Hepatocyte (in vitro differentiated cells): ENCODE measurements at regions not wholly inside any gene's neighbourhood (a gene's known extent, or its start where the extent isn't known, plus 50 kb on each side); places are given as distances from the start of the nearest gene placed in this dataset.

Experiments
- DNase-seq: peaks from one replicate; pipeline ENCODE4 v3.0.0-alpha.2; 2016; ENCODE audit warnings: low spot score
- H2AFZ ChIP-seq: fragments of 200-600 bp; sonication (generic); 2 replicates; pipeline ENCODE4 v1.6.0; 2016; ENCODE audit warnings: antibody characterized with exemption, mild to moderate bottlenecking
- H3K27ac ChIP-seq: fragments of 200-600 bp; sonication (generic); 2 replicates; pipeline ENCODE4 v1.5.1; 2016; ENCODE audit warnings: mild to moderate bottlenecking
- H3K27me3 ChIP-seq: fragments of 200-600 bp; sonication (generic); 2 replicates; pipeline ENCODE4 v1.6.1; 2016
- H3K36me3 ChIP-seq: fragments of 200-600 bp; sonication (generic); replicated peaks from 2 replicates; pipeline ENCODE4 v1.5.1; 2016; ENCODE audit warnings: low read depth; ENCODE audit not compliant: insufficient read depth
- H3K4me1 ChIP-seq: fragments of 200-600 bp; sonication (generic); 2 replicates; pipeline ENCODE4 v1.5.1; 2016; ENCODE audit warnings: mild to moderate bottlenecking, moderate library complexity; ENCODE audit not compliant: insufficient read depth
- H3K4me2 ChIP-seq: fragments of 200-600 bp; sonication (generic); 2 replicates; pipeline ENCODE4 v1.6.0; 2016
- H3K4me3 ChIP-seq: fragments of 200-600 bp; sonication (generic); 2 replicates; pipeline ENCODE4 v1.5.1; 2016; ENCODE audit warnings: mild to moderate bottlenecking
- H3K79me2 ChIP-seq: fragments of 200-600 bp; sonication (generic); 2 replicates; pipeline ENCODE4 v1.6.0; 2017; ENCODE audit warnings: mild to moderate bottlenecking
- H3K9me2 ChIP-seq: fragments of 200-600 bp; sonication (generic); replicated peaks from 2 replicates; pipeline ENCODE4 v1.6.0; 2017; ENCODE audit warnings: mild to moderate bottlenecking; ENCODE audit not compliant: insufficient read depth
- H3K9me3 ChIP-seq: fragments of 200-600 bp; sonication (generic); 2 replicates; pipeline ENCODE4 v1.5.1; 2016; ENCODE audit warnings: low read depth, mild to moderate bottlenecking
- H4K20me1 ChIP-seq: fragments of 200-600 bp; sonication (generic); 2 replicates; pipeline ENCODE4 v1.6.0; 2016; ENCODE audit warnings: mild to moderate bottlenecking; ENCODE audit not compliant: insufficient read depth, poor library complexity, severe bottlenecking
- CTCF ChIP-seq: fragments of 200-600 bp; sonication (generic); IDR thresholded peaks from 2 replicates; pipeline ENCODE4 v1.5.1; 2016; ENCODE audit warnings: antibody characterized with exemption, mild to moderate bottlenecking; ENCODE audit not compliant: poor library complexity
- EZH2 ChIP-seq: fragments of 200-600 bp; sonication (generic); IDR thresholded peaks from 2 replicates; pipeline ENCODE4 v1.6.1; 2016; ENCODE audit warnings: antibody characterized with exemption, mild to moderate bottlenecking, borderline replicate concordance
- EZH2phosphoT487 ChIP-seq: fragments of 200-600 bp; sonication (generic); IDR thresholded peaks from one replicate; pipeline ENCODE4 v1.6.1; 2018; ENCODE audit warnings: antibody characterized with exemption, mild to moderate bottlenecking, low read depth, moderate library complexity; ENCODE audit not compliant: unreplicated experiment, severe bottlenecking
- WGBS: methylation state at CpG from one replicate; pipeline ENCODE4 v1.1.6; 2016; ENCODE audit warnings: low lambda C conversion rate; ENCODE audit errors: missing lambda C conversion rate; 5-methylcytosine and 5-hydroxymethylcytosine counted together

DNA sequence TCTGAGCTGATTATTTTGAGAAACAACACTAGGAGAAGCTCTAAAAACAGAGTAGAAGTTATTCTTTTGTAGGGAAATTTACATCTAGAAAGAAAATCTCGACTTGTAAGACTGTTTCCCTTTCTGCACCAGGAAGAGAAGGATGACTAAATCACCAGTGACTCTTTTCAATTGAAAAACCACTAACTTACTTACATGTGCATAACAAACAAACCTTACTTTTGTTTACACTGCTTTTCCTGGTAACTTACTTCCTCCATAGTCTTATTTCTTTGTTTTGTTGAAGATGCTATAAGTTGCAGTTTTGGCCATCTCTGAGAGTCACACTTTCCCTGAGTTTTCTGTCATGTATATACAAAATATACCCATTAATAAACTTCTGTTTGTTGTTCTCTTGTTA, 293.6 kb upstream of the FAT4 start:
- WGBS, result 65% methylated on average over 1 of the region's 1 CpG
- DNase-seq, result no peak
- H3K9me3 ChIP-seq, result no peaks in the 10 kb centered on the region
- H3K36me3 ChIP-seq, result no peaks in the 10 kb centered on the region
- H3K79me2 ChIP-seq, result no peaks in the 10 kb centered on the region
- no peaks in the 10 kb centered on the region for H3K4me1 ChIP-seq
- H3K4me3 ChIP-seq, result no peak overlapping the region
- H3K9me2 ChIP-seq, result no peaks in the 10 kb centered on the region
- TF ChIP-seq CTCF (no peak), EZH2phosphoT487 (no peak), EZH2 (no peak)
- no peak overlapping the region for H2AFZ ChIP-seq
- H4K20me1 ChIP-seq, result no peaks in the 10 kb centered on the region
- peak overlapping the region; percentile 29 for H3K27ac ChIP-seq
- no peaks in the 10 kb centered on the region for H3K27me3 ChIP-seq
- no peak overlapping the region for H3K4me2 ChIP-seq

DNA sequence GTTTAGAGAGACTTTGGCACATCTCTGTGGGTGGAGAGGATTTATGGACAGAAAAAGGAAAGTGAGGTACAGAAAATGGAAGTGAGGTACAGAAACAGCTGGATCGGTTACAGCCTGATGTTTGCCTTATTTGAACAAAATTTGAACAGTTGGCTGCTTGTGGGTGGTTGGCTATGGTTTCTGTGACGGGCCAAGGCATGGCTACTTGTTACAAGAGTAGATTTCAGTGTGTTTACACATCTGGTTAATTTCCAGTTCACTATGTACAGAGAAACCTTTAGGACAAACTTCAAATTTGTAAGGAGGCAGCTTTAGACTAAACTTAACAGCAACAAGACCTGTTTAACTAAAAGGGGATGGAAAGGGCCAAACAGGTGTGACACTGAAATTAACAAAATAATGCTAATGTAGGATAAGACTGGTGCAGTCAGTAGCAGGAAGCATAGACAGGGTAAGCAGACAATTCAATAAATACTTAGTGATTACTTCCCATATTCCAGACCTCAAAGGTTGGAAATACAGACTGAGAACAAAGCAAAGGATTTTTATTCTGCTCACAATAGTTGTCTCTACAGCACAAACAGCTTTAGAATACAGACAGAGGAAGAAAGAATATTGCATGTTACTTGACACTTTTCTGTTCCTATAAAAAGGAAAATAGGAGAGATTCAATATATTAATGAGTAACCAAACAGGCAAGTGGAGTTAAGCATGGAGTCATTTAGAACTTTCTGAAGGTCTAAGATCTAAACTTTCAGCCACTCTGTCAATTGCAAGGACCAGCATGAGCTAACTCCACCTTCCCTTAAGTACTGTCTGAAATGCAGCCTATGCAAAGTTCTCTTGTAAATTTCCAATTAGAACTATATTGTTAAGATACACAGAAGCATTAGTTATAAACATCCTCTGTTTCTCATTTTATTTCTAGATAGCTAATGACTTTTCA, 294.4 kb upstream of the FAT4 start:
- TF ChIP-seq EZH2 (no peak), EZH2phosphoT487 (no peak), CTCF (no peak)
- Histone ChIP-seq H4K20me1 (no peaks in the 10 kb centered on the region), H3K9me2 (no peaks in the 10 kb centered on the region), H3K79me2 (no peaks in the 10 kb centered on the region), H3K27me3 (no peaks in the 10 kb centered on the region), H3K9me3 (no peaks in the 10 kb centered on the region), H3K4me2 (no peak overlapping the region), H2AFZ (no peak overlapping the region), H3K4me1 (no peaks in the 10 kb centered on the region), H3K27ac (peak overlapping the region; percentile 29), H3K36me3 (no peaks in the 10 kb centered on the region), H3K4me3 (no peak overlapping the region)
- 79% methylated on average over 2 of the region's 2 CpGs for WGBS
- no peak for DNase-seq

DNA sequence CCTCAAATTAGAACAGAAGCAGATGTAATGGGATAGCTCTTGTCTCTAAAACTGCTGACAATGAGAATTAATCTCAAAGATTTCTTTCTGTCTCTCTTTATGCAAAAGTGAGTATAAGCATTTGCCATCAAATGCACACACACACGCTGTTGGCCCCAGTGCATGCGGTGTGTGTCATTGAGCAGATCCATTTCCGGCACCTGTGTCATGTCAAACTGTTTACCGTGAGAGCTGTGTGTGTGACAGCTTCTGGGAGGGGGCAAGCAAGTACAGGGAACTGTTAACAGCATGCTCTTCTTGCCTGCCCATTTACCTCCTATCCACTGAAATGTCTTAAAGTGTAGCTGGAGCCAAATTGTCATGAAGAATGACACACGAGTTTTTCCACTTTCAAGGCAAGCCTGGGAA, 297.9 kb upstream of the FAT4 start:
- H3K4me2 ChIP-seq, result no peak overlapping the region
- H3K4me1 ChIP-seq, result no peaks in the 10 kb centered on the region
- H3K79me2 ChIP-seq, result no peaks in the 10 kb centered on the region
- WGBS, result 62% methylated on average over 5 of the region's 5 CpGs
- H3K9me3 ChIP-seq, result no peaks in the 10 kb centered on the region
- H4K20me1 ChIP-seq, result no peaks in the 10 kb centered on the region
- no peaks in the 10 kb centered on the region for H3K36me3 ChIP-seq
- H3K27ac ChIP-seq, result no peak overlapping the region
- H3K4me3 ChIP-seq, result no peak overlapping the region
- no peak for DNase-seq
- H3K9me2 ChIP-seq, result no peaks in the 10 kb centered on the region
- no peak overlapping the region for H2AFZ ChIP-seq
- no peaks in the 10 kb centered on the region for H3K27me3 ChIP-seq
- TF ChIP-seq CTCF, result no peak
- TF ChIP-seq EZH2, result no peak
- no peak for TF ChIP-seq EZH2phosphoT487
